Amniotic stem cell (primary cell): ENCODE measurements at regions not wholly inside any gene's neighbourhood (a gene's known extent, or its start where the extent isn't known, plus 50 kb on each side); places are given as distances from the start of the nearest gene placed in this dataset.

Experiments
- DNase-seq: peaks from one replicate; lab custom pipeline; 2025; lab: John Stamatoyannopoulos, UW

- peak; percentile 30 for DNase-seq
Measured at GRCh38 chr13:31896427-31896826, 135.1 kb upstream of the FRY start.

DNA sequence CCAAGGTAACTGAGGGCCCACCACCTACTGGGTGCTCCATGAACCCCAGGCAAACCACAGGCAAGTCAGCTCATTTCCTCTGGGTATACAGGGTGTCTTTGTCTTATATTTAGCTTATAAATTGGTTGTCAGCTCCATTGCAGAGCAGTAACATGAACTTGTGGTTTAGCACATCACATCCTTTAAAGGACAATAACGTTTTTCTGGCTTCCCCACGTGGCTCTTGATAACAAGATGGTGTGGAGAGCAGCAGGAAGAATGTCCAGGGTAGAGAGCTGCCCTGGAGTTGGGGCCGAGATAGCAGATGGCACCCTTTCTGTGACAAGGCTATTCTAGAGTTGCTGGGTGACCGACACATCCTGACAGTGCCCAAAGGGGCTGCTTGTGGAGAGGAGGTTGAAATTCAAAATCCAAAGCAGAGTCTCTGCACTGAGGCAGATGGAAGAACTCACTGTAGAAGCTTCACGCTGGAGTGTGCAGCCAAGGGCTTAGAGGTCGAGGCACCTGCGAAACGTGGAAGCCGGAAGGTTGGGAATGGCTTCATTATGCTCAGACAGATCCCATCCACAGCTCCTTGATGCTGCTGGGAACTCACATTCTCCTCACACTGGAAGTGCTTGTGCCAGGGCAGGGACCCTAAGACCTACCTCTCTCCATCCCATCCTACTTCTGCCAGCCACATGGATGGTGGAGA lies 133.0 kb upstream of the FRY start:
- DNase-seq, result no peak

GRCh38 chr13:31901985-31902384 lies 129.6 kb upstream of the FRY start:
- no peak for DNase-seq

DNA sequence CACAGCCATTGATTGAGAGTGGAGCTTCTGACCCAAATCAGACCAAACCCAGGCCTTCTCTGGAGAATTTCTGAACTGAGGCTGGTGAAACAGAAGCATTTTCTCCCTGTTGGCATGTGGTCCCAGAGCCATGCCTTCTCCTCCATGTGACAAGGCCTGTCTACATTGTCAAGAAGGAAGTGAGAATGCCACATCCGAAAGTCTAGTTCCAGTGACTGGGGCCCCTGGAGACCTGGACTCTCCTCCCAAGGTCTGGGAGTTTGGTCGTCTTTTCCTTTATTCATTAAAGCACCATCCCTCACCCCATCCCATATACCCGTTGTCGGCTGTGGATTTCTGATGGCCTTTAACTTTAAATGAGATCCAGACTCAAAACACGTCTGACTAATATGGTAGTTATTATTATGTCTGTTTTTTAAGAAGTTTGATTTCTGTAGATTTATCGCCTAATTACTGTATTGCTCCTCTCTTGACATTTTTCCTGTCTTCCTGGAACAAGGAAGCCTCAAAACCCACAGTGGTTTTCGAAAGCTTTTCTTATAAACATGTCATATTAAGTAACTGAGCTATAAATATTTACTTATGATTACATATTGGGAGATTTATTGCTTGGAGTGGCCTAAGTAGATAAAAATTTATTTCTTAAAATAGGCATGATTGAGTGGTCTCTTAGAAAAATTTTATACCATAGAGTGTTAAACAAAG lies 128.3 kb upstream of the FRY start:
- no peak for DNase-seq

GRCh38 chr13:31904941-31905824 lies 126.4 kb upstream of the FRY start:
- DNase-seq, result no peak

DNA sequence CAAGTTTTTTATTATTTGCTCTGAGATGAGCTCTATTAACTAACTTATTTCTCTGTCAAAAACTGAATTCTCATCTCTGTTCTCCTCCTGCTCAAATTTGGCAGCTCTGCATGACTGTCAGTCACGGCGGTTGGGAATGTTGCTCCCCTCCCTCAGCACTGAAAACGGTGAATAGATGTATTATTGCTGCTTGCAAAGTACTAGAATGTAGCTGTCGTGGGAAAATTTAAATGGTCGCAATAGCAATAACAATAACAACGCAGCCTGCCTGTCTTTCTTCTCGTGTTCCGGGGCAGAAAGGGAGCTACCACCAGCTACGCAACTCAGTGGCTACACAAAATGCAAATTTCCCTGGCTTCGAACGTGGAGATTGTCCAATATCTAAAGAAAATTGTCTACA lies 125.6 kb upstream of the FRY start:
- no peak for DNase-seq

DNA sequence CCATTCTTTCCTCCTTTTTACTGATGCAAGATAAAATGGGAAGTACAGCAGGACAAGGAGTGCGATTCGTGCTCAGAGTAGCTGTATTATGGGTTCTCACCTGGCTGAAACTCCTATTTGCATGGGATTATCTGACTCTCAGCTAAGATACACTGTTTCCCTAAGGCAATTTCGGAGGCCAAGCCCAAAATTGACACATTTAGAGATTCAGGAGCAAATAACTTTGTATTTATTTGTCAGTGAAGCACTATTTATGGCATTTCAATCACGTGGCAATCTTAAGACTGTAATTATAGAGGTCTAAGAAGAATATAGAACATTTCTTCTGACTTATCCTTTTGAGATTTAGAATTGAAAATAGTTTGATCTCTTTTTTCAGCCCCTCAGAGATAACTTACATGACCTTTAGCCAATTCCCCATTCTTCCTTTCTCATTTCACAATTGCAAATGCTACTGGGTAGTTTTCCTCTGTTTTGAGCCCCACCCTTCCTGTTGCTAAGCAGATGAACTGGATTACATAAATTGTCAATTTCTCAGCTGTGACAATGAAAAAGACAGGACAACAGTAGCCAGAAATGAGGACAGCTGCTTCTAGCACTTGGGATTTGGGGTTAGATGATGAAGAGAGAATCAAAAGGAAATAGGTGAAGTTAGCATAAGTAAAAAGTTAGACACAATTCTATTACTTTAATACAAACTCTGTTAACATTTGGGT lies 122.7 kb upstream of the FRY start:
- no peak for DNase-seq

GRCh38 chr13:31909864-31910551 lies 121.6 kb upstream of the FRY start:
- peak; percentile 48 for DNase-seq

GRCh38 chr13:31910633-31911032 lies 120.9 kb upstream of the FRY start:
- DNase-seq, result no peak

- DNase-seq, result no peak
Measured at GRCh38 chr13:31912647-31913401, 118.8 kb upstream of the FRY start.

GRCh38 chr13:31913459-31913858 lies 118.1 kb upstream of the FRY start:
- peak; percentile 2 for DNase-seq

DNA sequence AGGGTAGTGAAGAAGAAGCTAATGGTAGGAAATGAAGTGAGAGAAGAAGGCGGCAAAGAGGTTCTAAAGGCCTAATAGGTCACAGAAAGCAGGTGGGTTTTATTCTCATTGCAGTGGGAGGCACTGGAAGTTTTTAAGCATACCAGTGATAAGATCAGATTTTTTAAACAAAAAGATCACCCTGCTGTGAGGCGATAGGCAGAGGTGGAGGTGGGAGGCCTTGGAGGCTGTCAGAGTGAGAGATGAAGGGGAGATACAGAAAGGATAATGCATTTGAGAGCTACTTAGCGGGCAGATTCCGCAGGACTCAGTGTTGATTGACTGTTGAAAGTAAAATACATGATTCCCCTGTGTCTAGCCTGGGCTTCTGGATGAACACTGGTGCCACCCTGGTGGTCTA lies 116.7 kb upstream of the FRY start:
- DNase-seq, result no peak

GRCh38 chr13:31918707-31919106 lies 112.9 kb upstream of the FRY start:
- no peak for DNase-seq

DNA sequence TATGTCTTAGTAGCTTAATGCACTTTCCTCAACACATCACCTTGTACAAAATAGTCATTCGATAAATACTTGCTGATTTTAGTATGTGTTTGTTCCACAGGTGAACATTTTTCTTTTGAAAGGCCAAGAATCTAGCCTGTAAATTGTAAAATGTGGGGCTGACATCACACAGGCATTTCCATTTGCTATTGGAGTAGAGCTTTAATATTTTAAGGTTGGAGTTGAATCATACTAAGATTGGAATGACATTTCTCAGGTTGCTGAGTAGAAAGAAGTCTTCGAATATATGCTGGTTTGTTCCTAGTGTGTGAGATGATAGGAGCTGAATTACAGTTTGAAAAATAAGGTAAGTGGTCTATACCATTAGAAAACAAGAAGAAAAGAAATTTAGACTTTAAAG lies 112.3 kb upstream of the FRY start:
- no peak for DNase-seq

DNA sequence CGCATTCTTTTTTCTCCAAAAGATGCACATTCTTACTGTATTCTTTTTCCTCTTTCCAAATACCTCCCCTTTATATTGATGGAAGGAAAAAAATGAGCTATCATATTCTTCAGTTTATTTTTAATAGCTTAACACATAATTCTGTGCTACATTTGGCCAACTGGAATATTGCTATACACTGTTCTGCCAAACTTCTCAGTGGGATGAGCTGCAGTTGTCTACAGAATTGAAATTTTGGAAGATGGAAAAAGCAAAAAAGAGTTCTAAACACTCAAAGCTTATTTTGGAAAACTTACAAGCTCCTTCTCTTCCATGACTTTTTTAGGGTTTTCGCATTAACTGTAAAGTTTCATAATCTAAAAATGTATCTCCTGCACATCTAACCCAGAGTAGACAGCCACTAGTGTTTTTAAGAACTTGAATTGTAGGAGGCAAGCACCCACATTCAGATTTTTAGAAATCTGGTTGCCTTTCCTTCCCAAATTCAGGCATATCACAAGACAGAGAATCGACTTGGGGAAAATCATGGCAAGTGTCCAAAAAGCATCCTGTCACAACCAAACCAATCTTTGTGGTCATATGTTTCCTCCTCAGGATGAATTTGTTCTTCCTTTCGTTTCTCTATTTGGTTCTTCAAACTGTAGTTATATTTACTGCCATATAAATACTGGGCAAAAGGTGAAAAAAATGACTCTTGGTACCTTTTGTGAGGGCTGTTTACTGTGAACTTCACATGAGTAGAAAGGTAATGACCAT lies 111.4 kb upstream of the FRY start:
- DNase-seq, result no peak

DNA sequence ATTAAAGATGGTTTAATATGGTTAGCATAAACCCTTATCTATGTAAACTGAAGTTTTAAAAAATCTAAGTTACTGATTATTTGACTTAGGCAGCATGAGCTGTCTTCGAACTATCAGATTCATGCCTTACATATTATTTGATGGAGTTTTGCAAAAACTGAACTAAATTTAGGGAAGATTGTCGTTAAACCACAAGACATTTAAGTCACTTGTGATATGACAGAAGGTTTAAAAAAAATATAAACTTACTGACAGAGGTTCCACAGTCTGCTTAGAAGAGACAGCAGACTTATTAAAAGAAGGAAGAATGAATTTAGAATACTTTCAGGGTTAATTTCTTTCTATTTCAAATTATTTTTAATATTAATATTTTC lies 110.9 kb upstream of the FRY start:
- DNase-seq, result no peak

GRCh38 chr13:31922724-31923123 lies 108.8 kb upstream of the FRY start:
- DNase-seq, result no peak

DNA sequence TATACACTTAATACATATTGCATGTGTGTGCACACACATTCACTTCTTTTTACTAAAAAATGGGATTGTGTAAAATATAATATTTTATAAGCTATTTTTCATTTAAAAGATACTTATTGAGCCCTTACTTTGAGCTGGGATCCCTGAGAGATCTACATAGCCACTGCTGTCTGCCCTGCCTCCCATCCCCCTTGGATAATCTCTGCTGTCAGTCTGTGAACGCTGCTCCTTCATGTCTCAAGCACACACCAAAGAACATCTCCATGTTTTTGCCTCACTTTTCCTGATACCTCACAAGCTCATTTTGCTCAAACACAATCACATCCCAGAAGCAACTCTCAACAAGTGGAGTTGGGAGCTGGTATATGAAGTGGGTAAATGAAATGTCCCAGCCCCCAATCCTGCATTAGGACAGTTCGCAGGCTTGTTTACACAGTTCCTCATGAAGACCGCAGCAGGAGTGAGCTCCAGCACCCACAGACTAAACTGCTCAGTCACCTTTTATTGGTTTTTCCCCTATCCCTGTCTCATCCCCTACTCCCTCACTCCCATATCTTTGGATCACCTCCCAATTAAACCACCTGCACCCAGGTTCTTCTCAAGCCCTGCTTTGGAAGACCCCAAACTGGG lies 108.3 kb upstream of the FRY start:
- no peak for DNase-seq

- DNase-seq, result no peak
Measured at GRCh38 chr13:31925079-31925478, 106.5 kb upstream of the FRY start.

DNA sequence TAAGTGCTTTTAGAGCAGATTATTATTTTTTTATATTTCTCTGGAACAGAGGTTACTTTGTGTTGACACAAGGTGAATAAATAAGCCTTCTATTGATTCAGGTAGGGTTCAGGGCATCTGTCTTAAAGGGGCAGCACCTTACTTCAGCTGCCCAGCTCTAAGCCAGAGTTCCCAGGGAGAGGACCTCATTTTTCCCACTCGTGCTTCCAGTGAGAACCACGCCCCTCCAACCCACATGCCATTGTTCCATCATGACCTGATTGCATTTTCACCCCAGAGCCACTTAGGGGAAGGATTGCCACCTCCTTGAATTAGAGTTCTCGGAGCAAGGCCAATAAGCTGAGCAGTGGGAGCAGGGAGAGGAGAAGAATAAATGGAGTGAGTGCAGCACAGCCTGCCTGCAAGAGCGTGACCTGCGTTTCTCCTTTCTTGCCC lies 104.3 kb upstream of the FRY start:
- no peak for DNase-seq
